Endodermal cell (in vitro differentiated cells): ENCODE measurements at regions not wholly inside any gene's neighbourhood (a gene's known extent, or its start where the extent isn't known, plus 50 kb on each side); places are given as distances from the start of the nearest gene placed in this dataset.

ENCODE experiments used
- DNase-seq: peaks from one replicate; pipeline ENCODE4 v3.0.0-alpha.2; 2017
- H3K27ac ChIP-seq: 2 replicates; pipeline ENCODE4 v1.5.1; 2013; ENCODE audit warnings: mild to moderate bottlenecking, low read depth, low read length, moderate library complexity
- H3K27me3 ChIP-seq: 2 replicates; pipeline ENCODE4 v1.6.1; 2013; ENCODE audit warnings: mild to moderate bottlenecking, low read length, moderate library complexity; ENCODE audit not compliant: insufficient read depth, control insufficient read depth, poor library complexity, severe bottlenecking
- H3K36me3 ChIP-seq: 2 replicates; pipeline ENCODE4 v1.7.0; 2013; ENCODE audit warnings: mild to moderate bottlenecking, low read length, moderate library complexity; ENCODE audit not compliant: control insufficient read depth, insufficient read depth
- H3K4me1 ChIP-seq: one replicate; pipeline ENCODE4 v1.7.0; 2013; ENCODE audit warnings: low read length; ENCODE audit not compliant: control insufficient read depth, insufficient read depth
- H3K4me3 ChIP-seq: 2 replicates; pipeline ENCODE4 v1.5.1; 2013; ENCODE audit warnings: mild to moderate bottlenecking, low read length, moderate library complexity
- H3K9ac ChIP-seq: 2 replicates; pipeline ENCODE4 v1.6.1; 2013; ENCODE audit warnings: mild to moderate bottlenecking, low read length, moderate library complexity; ENCODE audit not compliant: poor library complexity, severe bottlenecking; ENCODE audit errors: extremely low read depth
- H3K9me3 ChIP-seq: 2 replicates; pipeline ENCODE4 v1.6.1; 2013; ENCODE audit warnings: mild to moderate bottlenecking, low read length, moderate library complexity; ENCODE audit not compliant: control insufficient read depth
- H3K27ac Mint-ChIP-seq: 2 replicates; pipeline ENCODE4 v1.8.0; 2020; ENCODE audit warnings: mixed read lengths
- H3K27me3 Mint-ChIP-seq: 2 replicates; pipeline ENCODE4 v1.8.0; 2021; ENCODE audit warnings: mild to moderate bottlenecking, mixed read lengths; ENCODE audit not compliant: insufficient read depth
- H3K36me3 Mint-ChIP-seq: 2 replicates; pipeline ENCODE4 v1.8.0; 2020; ENCODE audit warnings: low read depth, mixed read lengths
- H3K4me1 Mint-ChIP-seq: 2 replicates; pipeline ENCODE4 v1.8.0; 2020; ENCODE audit warnings: mixed read lengths
- H3K4me3 Mint-ChIP-seq: 2 replicates; pipeline ENCODE4 v1.8.0; 2020; ENCODE audit warnings: mild to moderate bottlenecking, moderate library complexity, mixed read lengths
- H3K9me3 Mint-ChIP-seq: 2 replicates; pipeline ENCODE4 v1.8.0; 2020; ENCODE audit warnings: mild to moderate bottlenecking, mixed read lengths
- WGBS, 2 experiments: methylation state at CpG; one replicate each; pipeline versions ENCODE4 v1.1.5 to v1.1.7; 2013; ENCODE audit warnings: missing lambda C conversion rate in 2 of 2, mixed read lengths in 1 of 2; ENCODE audit not compliant: insufficient coverage in 1 of 2, insufficient read length in 1 of 2; 5-methylcytosine and 5-hydroxymethylcytosine counted together
- TF ChIP-seq, protein P1 (sequence below): fragments of 200-600 bp; sonication (generic); conservative IDR thresholded peaks from 2 replicates; pipeline ENCODE4 v1.5.0; 2021; ENCODE audit warnings: antibody characterized with exemption, mild to moderate bottlenecking

DNA sequence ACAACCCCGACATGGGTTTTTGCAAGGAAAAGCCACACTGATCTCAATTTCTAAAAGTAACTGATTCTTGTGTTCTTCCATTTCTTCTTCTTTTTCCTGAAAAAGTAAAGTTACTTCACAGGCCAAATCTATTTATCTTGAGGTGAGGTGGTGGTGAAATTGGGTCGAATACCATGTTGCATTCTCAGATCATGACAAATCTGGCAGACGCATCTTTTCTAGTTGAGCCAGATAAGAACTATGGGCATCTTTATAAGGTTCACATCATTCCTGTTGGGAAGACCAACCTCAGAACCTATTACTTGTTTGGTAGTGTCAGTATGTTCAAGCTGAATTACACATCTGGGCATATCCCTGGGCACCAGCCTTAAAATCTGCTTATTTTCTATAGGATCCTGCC is 78.6 kb upstream of the USP25 start:
- Mint-ChIP-seq H3K9me3 (no peaks in the 10 kb centered on the region), H3K27ac (no peak overlapping the region), H3K27me3 (no peaks in the 10 kb centered on the region), H3K4me3 (no peak overlapping the region), H3K4me1 (no peaks in the 10 kb centered on the region), H3K36me3 (no peaks in the 10 kb centered on the region)
- Histone ChIP-seq H3K4me1 (no peaks in the 10 kb centered on the region), H3K27ac (no peak overlapping the region), H3K4me3 (no peak overlapping the region), H3K36me3 (no peaks in the 10 kb centered on the region), H3K9me3 (no peaks in the 10 kb centered on the region), H3K9ac (no peak overlapping the region), H3K27me3 (no peaks in the 10 kb centered on the region)
- DNase-seq: no peak
- WGBS, 2 experiments: 56 to 58% methylated on average over 3 of the region's 3 CpGs
- TF ChIP-seq, protein P1, sequence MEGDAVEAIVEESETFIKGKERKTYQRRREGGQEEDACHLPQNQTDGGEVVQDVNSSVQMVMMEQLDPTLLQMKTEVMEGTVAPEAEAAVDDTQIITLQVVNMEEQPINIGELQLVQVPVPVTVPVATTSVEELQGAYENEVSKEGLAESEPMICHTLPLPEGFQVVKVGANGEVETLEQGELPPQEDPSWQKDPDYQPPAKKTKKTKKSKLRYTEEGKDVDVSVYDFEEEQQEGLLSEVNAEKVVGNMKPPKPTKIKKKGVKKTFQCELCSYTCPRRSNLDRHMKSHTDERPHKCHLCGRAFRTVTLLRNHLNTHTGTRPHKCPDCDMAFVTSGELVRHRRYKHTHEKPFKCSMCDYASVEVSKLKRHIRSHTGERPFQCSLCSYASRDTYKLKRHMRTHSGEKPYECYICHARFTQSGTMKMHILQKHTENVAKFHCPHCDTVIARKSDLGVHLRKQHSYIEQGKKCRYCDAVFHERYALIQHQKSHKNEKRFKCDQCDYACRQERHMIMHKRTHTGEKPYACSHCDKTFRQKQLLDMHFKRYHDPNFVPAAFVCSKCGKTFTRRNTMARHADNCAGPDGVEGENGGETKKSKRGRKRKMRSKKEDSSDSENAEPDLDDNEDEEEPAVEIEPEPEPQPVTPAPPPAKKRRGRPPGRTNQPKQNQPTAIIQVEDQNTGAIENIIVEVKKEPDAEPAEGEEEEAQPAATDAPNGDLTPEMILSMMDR: no peak

DNA sequence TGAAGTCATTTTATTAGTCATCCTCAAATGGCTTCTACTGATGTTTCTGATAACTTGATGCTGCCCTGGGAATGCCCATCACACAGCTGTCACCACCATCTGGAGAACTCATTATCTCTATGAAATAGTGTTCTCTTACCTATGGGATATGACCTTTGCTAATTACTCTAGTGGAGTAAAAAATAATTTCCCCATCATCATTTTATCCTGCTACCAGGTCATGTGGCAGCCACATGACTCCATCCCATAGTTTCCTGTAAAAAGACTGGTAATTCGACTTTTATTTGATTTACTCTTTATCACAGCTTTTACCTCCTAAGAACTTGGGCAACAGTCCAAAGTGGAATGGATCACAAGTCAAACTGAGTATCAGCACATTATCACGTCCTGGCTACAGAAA is 76.1 kb upstream of the USP25 start:
- H3K9ac ChIP-seq: no peak overlapping the region
- Mint-ChIP-seq H3K27me3 (no peaks in the 10 kb centered on the region), H3K9me3 (no peaks in the 10 kb centered on the region), H3K36me3 (no peaks in the 10 kb centered on the region), H3K27ac (no peak overlapping the region), H3K4me3 (no peak overlapping the region), H3K4me1 (no peaks in the 10 kb centered on the region)
- no peaks in the 10 kb centered on the region for H3K4me1 ChIP-seq
- no peaks in the 10 kb centered on the region for H3K36me3 ChIP-seq
- no peak overlapping the region for H3K4me3 ChIP-seq
- 81 to 94% methylated on average over 2 of the region's 2 CpGs for WGBS, 2 experiments
- TF ChIP-seq, protein P1: no peak
- no peaks in the 10 kb centered on the region for H3K9me3 ChIP-seq
- DNase-seq: no peak
- no peaks in the 10 kb centered on the region for H3K27me3 ChIP-seq
- no peak overlapping the region for H3K27ac ChIP-seq

DNA sequence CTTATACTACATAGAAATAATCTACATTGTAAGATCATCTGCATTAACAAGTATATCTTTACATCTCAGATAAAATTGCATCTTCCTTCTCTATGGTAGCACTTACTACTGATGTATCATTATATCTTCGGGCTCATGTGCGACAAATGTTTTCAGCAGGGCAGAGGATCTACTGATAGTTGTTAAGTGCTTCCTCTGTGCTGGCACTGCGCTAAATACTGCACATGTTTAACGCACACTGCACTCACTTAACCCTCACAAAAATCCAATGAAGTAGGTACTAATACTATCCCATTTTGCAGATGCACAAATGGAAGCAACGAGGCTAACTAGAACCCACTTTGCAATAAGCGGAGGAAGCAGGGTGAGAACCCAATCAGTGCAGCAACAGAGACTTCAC is 75.6 kb upstream of the USP25 start:
- no peak overlapping the region for H3K27ac ChIP-seq
- Mint-ChIP-seq H3K4me1 (no peaks in the 10 kb centered on the region), H3K27ac (no peak overlapping the region), H3K36me3 (no peaks in the 10 kb centered on the region), H3K4me3 (no peak overlapping the region), H3K9me3 (no peaks in the 10 kb centered on the region), H3K27me3 (no peaks in the 10 kb centered on the region)
- no peaks in the 10 kb centered on the region for H3K9me3 ChIP-seq
- no peaks in the 10 kb centered on the region for H3K36me3 ChIP-seq
- no peaks in the 10 kb centered on the region for H3K4me1 ChIP-seq
- no peaks in the 10 kb centered on the region for H3K27me3 ChIP-seq
- H3K9ac ChIP-seq: no peak overlapping the region
- no peak for DNase-seq
- TF ChIP-seq, protein P1: no peak
- no peak overlapping the region for H3K4me3 ChIP-seq
- 93 to 97% methylated on average over 6 of the region's 6 CpGs for WGBS, 2 experiments
